ENCODE measurements at regions not wholly inside any gene's neighbourhood (a gene's known extent, or its start where the extent isn't known, plus 50 kb on each side); places are given as distances from the start of the nearest gene placed in this dataset.

DNA sequence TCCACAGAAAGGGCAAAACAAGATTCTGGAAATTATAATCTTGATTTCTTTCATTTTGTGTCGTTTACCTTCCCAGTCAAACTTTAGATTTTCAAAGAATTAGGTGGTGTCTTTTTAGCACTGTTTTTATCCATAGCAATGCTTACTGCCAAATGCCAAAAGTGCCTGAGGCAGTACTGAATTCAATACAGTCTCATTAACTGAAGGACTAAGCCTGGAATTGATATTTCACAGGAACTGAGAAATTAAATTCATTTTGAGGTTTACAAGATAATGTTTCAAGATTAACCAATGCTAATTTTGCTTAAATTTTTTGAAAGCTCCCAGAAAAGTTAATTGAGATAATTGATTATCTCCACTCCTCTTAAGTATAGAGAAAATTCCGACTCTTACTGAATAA lies 68.8 kb upstream of the ARHGAP24 start:
- no peak for DNase-seq

GRCh38 chr4:85407546-85407945 lies 67.4 kb upstream of the ARHGAP24 start:
- DNase-seq: no peak

- no peak for DNase-seq
Observed at GRCh38 chr4:85408301-85408700, 66.6 kb upstream of the ARHGAP24 start.

DNA sequence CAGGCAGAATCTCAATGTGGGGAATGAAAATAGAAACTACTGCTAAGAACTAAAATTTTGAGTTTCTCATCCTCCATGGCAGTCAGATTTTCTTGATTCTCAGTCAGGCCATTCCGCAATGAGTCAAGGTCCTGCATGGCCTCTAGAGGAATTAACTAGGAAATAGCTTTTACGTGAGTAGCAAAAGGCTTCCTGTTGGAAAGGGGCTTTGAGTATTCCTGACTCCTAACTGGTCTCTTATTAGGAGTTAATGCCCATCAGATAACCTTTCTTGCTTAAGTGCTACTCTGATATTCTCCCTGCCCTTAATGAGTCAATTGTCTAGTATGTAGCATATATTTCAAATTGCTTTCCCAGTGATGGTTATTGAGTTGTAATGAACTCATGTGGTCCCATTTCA lies 65.7 kb upstream of the ARHGAP24 start:
- DNase-seq: no peak

- no peak for DNase-seq
Observed at GRCh38 chr4:85411386-85411785, 63.6 kb upstream of the ARHGAP24 start.

- no peak for DNase-seq
Observed at GRCh38 chr4:85414972-85415371, 60.0 kb upstream of the ARHGAP24 start.

DNA sequence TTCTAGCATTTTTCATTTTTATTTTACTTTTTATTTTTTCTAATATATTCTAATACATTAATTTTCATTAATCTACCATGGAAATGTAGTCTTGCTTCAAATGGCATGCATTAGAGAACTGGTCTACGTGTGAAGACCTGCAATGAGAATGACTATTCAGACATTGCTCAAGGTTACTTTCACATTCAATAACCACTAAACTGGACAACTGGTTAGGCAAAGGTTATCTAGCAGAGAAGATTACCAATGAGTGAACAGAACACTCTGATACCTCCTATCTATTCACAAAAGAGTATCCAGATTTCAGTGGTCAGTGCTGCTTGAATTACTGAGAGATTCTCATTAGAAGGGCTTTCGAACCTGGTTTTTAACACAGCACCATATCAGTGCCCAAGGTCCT lies 58.9 kb upstream of the ARHGAP24 start:
- DNase-seq: no peak

DNA sequence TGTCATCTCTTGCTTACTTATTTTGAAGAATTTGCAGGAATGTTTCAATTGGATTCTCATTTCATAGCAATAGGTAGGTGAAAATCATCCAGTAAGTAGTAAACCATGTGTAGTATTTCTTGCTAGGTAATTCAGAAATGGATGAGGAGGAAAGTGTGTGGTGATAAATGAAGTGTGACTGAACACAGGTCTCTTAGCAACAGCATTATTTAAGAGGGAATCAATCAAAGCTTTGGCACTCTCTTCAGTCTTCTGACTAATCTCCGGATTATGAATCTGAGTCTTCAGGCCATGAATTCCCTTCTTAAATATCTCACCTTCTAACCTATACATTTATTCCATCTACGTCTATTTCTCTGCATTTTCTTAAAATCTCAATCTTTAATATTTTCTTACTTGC lies 55.8 kb upstream of the ARHGAP24 start:
- DNase-seq: no peak

- DNase-seq: no peak
Observed at GRCh38 chr4:85420831-85421230, 54.1 kb upstream of the ARHGAP24 start.

DNA sequence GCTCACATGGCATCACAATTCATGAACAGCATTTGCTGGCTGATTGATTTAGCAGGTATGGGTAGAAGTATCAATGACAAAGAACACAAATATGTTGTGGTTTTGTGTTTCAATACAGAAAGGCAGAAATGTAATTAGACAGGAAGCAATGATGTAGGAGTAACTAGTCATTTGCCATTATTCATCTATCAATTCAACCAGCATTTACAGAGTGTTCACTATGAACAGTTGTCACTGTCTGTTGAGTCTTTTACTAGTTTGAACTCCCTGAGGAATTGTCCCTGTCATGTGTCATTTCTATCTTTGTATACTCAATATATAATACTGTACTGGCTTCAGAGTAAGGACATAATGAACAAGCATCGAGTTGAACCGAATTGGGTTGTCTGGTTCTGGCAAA lies 51.5 kb upstream of the ARHGAP24 start:
- DNase-seq: no peak

Measured in NCI-H2171 (cell line).